IMR-90 (cell line): ENCODE measurements at regions not wholly inside any gene's neighbourhood (a gene's known extent, or its start where the extent isn't known, plus 50 kb on each side); places are given as distances from the start of the nearest gene placed in this dataset.

Source experiments
- ATAC-seq: fragments of 200-7000 bp; cut with Tn5 transposase; 2 replicates; pipeline ENCODE4 v1.9.1; 2020; ENCODE audit warnings: low read depth, mild to moderate bottlenecking, moderate library complexity
- BruUV-seq: library from RNA; stranded (reverse); fragments of 400-500 nt; replicated peaks from 2 replicates; lab custom pipeline; 2021; lab: Mats Ljungman, UMichigan
- CTCF ChIA-PET: fragments of 300-600 bp; formaldehyde crosslinking; extraction: SDS; loops from one replicate; lab custom pipeline; 2021; ENCODE audit warnings: antibody characterized with exemption; lab: Yijun Ruan, JAX
- POLR2A ChIA-PET: fragments of 300-600 bp; sonication (Branson Sonifier 250); formaldehyde crosslinking; loops from one replicate; lab custom pipeline; 2022; ENCODE audit warnings: antibody characterized with exemption; ENCODE audit not compliant: unreplicated experiment; lab: Charles Lee
- DNase-seq: peaks from one replicate; pipeline ENCODE4 v3.0.0; 2013
- H2AFZ ChIP-seq: replicated peaks from 2 replicates; pipeline ENCODE3; 2013; ENCODE audit warnings: low read length, mild to moderate bottlenecking; ENCODE audit not compliant: poor library complexity
- H2AK5ac ChIP-seq: 2 replicates; pipeline ENCODE4 v1.6.1; 2013; ENCODE audit warnings: low read depth, low read length, inconsistent platforms
- H2AK9ac ChIP-seq: replicated peaks from 2 replicates; pipeline ENCODE3; 2013; ENCODE audit warnings: mild to moderate bottlenecking, low read depth, low read length, moderate library complexity; ENCODE audit not compliant: poor library complexity
- H2BK120ac ChIP-seq: 2 replicates; pipeline ENCODE4 v1.6.1; 2013; ENCODE audit warnings: low read depth, low read length, inconsistent platforms
- H2BK15ac ChIP-seq: 3 replicates; pipeline ENCODE4 v1.6.1; 2013; ENCODE audit warnings: low read depth, low read length, inconsistent platforms
- H2BK20ac ChIP-seq: 2 replicates; pipeline ENCODE4 v1.6.1; 2013; ENCODE audit warnings: low read depth, mild to moderate bottlenecking, inconsistent platforms, low read length, moderate library complexity
- H2BK5ac ChIP-seq: 2 replicates; pipeline ENCODE4 v1.6.1; 2013; ENCODE audit warnings: mild to moderate bottlenecking, low read depth, low read length, inconsistent platforms; ENCODE audit not compliant: poor library complexity, severe bottlenecking
- H3K14ac ChIP-seq: replicated peaks from 2 replicates; pipeline ENCODE4 v1.6.1; 2013; ENCODE audit warnings: low read depth, low read length, inconsistent platforms
- H3K18ac ChIP-seq: 2 replicates; pipeline ENCODE4 v1.6.1; 2013; ENCODE audit warnings: low read depth, low read length, control low read depth
- H3K23ac ChIP-seq: 2 replicates; pipeline ENCODE4 v1.6.1; 2013; ENCODE audit warnings: low read depth, low read length, inconsistent platforms
- H3K27ac ChIP-seq: 2 replicates; pipeline ENCODE4 v1.5.1; 2013; ENCODE audit warnings: mild to moderate bottlenecking, control low read depth, low read length; ENCODE audit not compliant: insufficient read depth
- H3K27me3 ChIP-seq: 2 replicates; pipeline ENCODE4 v1.6.1; 2013; ENCODE audit warnings: low read length; ENCODE audit not compliant: control insufficient read depth, insufficient read depth
- H3K36me3 ChIP-seq: 2 replicates; pipeline ENCODE4 v1.6.1; 2013; ENCODE audit warnings: low read length, mixed read lengths; ENCODE audit not compliant: control insufficient read depth, insufficient read depth
- H3K4ac ChIP-seq: 2 replicates; pipeline ENCODE4 v1.6.1; 2013; ENCODE audit warnings: low read depth, low read length, inconsistent platforms
- H3K4me1 ChIP-seq: 2 replicates; pipeline ENCODE4 v1.6.1; 2013; ENCODE audit warnings: low read length, mixed read lengths; ENCODE audit not compliant: control insufficient read depth, insufficient read depth
- H3K4me2 ChIP-seq: 2 replicates; pipeline ENCODE4 v1.6.1; 2013; ENCODE audit warnings: low read depth, mild to moderate bottlenecking, control low read depth, low read length, moderate library complexity
- H3K4me3 ChIP-seq: 2 replicates; pipeline ENCODE4 v1.5.1; 2013; ENCODE audit warnings: low read depth, mild to moderate bottlenecking, control low read depth, low read length, moderate library complexity; ENCODE audit not compliant: insufficient read depth
- H3K56ac ChIP-seq: 2 replicates; pipeline ENCODE4 v1.6.1; 2013; ENCODE audit warnings: low read length, inconsistent platforms; ENCODE audit not compliant: insufficient read depth; ENCODE audit errors: extremely low read depth
- H3K79me1 ChIP-seq, 2 experiments: 2 replicates each; pipeline ENCODE4 v1.6.1; 2013; ENCODE audit warnings: low read length in 2 of 2, inconsistent platforms in 1 of 2, low read depth in 1 of 2
- H3K9ac ChIP-seq: 2 replicates; pipeline ENCODE4 v1.6.1; 2013; ENCODE audit warnings: low read depth, low read length, control low read depth
- H3K9me1 ChIP-seq: 2 replicates; pipeline ENCODE4 v1.6.1; 2013; ENCODE audit warnings: low read length, inconsistent platforms; ENCODE audit not compliant: insufficient read depth
- H3K9me3 ChIP-seq: 2 replicates; pipeline ENCODE4 v1.6.1; 2013; ENCODE audit warnings: low read length; ENCODE audit not compliant: control insufficient read depth, insufficient read depth
- H4K20me1 ChIP-seq: 2 replicates; pipeline ENCODE4 v1.6.1; 2013; ENCODE audit warnings: low read length, inconsistent platforms; ENCODE audit not compliant: insufficient read depth
- H4K5ac ChIP-seq: 2 replicates; pipeline ENCODE4 v1.6.1; 2013; ENCODE audit warnings: mild to moderate bottlenecking, low read depth, low read length, control low read depth
- H4K8ac ChIP-seq, 2 experiments: 2 replicates each; pipeline ENCODE4 v1.6.1; 2013; ENCODE audit warnings: low read depth in 2 of 2, low read length in 2 of 2, control low read depth in 1 of 2, inconsistent platforms in 1 of 2
- H4K91ac ChIP-seq: 2 replicates; pipeline ENCODE4 v1.6.1; 2013; ENCODE audit warnings: low read depth, low read length, inconsistent platforms; ENCODE audit not compliant: insufficient read depth
- BHLHE40 ChIP-seq: fragments of 150-350 bp; IDR thresholded peaks from 2 replicates; pipeline ENCODE4 v1.6.1; 2016; ENCODE audit warnings: mild to moderate bottlenecking, low read depth, low read length
- NFE2L2 ChIP-seq: fragments of 150-350 bp; IDR thresholded peaks from 2 replicates; pipeline ENCODE4 v1.6.1; 2016; ENCODE audit warnings: low read depth, mild to moderate bottlenecking, low read length
- SMC3 ChIP-seq: fragments of 150-350 bp; IDR thresholded peaks from 2 replicates; pipeline ENCODE4 v1.6.1; 2016; ENCODE audit warnings: low read depth, mild to moderate bottlenecking, antibody characterized with exemption, low read length, moderate library complexity
- WGBS, 2 experiments: methylation state at CpG; one replicate each; pipeline versions ENCODE4 v1.1.5 to v1.1.7; 2013; ENCODE audit warnings: missing lambda C conversion rate in 2 of 2; ENCODE audit not compliant: insufficient read length in 1 of 2; ENCODE audit errors: extremely low coverage in 2 of 2; 5-methylcytosine and 5-hydroxymethylcytosine counted together
- dilution Hi-C: fragments of 300-500 bp; cut with HindIII; formaldehyde crosslinking; loops from one replicate; pipeline ENCODE4 v1.14.3; 2018; ENCODE audit warnings: low sequenced_read_pairs; ENCODE audit not compliant: unreplicated experiment
- in situ Hi-C: fragments of 300-500 bp; cut with MboI; formaldehyde crosslinking; loops from 3 replicates; pipeline ENCODE4 v1.14.3; 2019; ENCODE audit warnings: low sequenced_read_pairs, inconsistent platforms, mixed read lengths
- intact Hi-C: fragments of 100-400 bp; cut with micrococcal nuclease; formaldehyde crosslinking; loops from 2 replicates; pipeline ENCODE4 v1.10.0; 2022

- TF ChIP-seq BHLHE40 = no peak
Measured at GRCh38 chr2:42855221-42855970, 63.0 kb upstream of the HAAO start (continued).

- Histone ChIP-seq H3K23ac (peak overlapping the region; percentile 82; the same call in 1 of the 2 replicates), H3K4me2 (no peak overlapping the region), H3K27ac (peak overlapping the region; percentile 14; the same call in 1 of the 2 replicates), H2AK9ac (peak overlapping the region; percentile 83), H3K36me3 (no peaks in the 10 kb centered on the region), H2BK20ac (peak overlapping the region; percentile 66), H3K56ac (peak overlapping the region; percentile 17; the same call in 1 of the 2 replicates), H4K8ac (peak overlapping the region; percentile 83 to 91; a peak in 3 of 4 replicates), H3K4me1 (peaks cover 7% of the 10 kb centered on the region; the same call in 1 of the 2 replicates), H4K5ac (peak overlapping the region; percentile 65), H4K91ac (peak overlapping the region; percentile 58), H3K18ac (peak overlapping the region; percentile 7; the same call in 1 of the 2 replicates), H3K27me3 (no peaks in the 10 kb centered on the region), H3K4ac (peak overlapping the region; percentile 87), H2BK5ac (no peak overlapping the region), H4K20me1 (no peaks in the 10 kb centered on the region), H2BK15ac (peak overlapping the region; percentile 20; the same call in 1 of the 3 replicates), H3K9me1 (peaks cover 7% of the 10 kb centered on the region), H3K9me3 (no peaks in the 10 kb centered on the region), H2BK120ac (peak overlapping the region; percentile 78), H3K9ac (peak overlapping the region; percentile 17; the same call in 1 of the 2 replicates), H3K4me3 (no peak overlapping the region), H2AK5ac (peak overlapping the region; percentile 93), H3K14ac (peak overlapping the region; percentile 66), H3K79me1 (no peaks in the 10 kb centered on the region), H2AFZ (peak overlapping the region; percentile 89)
- CTCF ChIA-PET = interaction anchor here (0.6 to 1.0 kb wide), 2 partner anchors 30 to 77 kb away, joined by 3 to 4 read pairs; no protein-coding TSS in a partner anchor
- BruUV-seq = no TSS peak
- peak; percentile 23 for DNase-seq
- dilution Hi-C loops = no loop called here
- peak; percentile 78 for ATAC-seq
- intact Hi-C loops = no loop called here
- POLR2A ChIA-PET = no interaction called here
- TF ChIP-seq SMC3 (no peak), NFE2L2 (no peak), BHLHE40 (no peak)
- in situ Hi-C loops = loop anchor here (10.0 kb wide), 1 partner anchor 380 kb away; no protein-coding TSS in a partner anchor
- WGBS, 2 experiments = 69% methylated on average over 3 of the region's 16 CpGs; no CpG with 5 or more reads in 1 of the 2 experiments
Measured at GRCh38 chr2:42854207-42854818, 61.9 kb upstream of the HAAO start.
